HEK293 (cell line): ENCODE measurements at regions not wholly inside any gene's neighbourhood (a gene's known extent, or its start where the extent isn't known, plus 50 kb on each side); places are given as distances from the start of the nearest gene placed in this dataset.

ENCODE experiments used
- YY2 ChIP-seq: fragments of 450-650 bp; formaldehyde crosslinking; IDR thresholded peaks from 2 replicates; pipeline ENCODE4 v1.5.1; 2016; ENCODE audit warnings: missing biosample characterization, missing genetic modification characterization
- ZBTB10 ChIP-seq: fragments of 450-650 bp; formaldehyde crosslinking; IDR thresholded peaks from 2 replicates; pipeline ENCODE4 v1.5.1; 2016; ENCODE audit warnings: missing biosample characterization, missing genetic modification characterization
- ZFHX2 ChIP-seq: fragments of 450-650 bp; formaldehyde crosslinking; conservative IDR thresholded peaks from 2 replicates; pipeline ENCODE4 v1.5.1; 2016; ENCODE audit warnings: missing biosample characterization, missing genetic modification characterization
- ZNF10 ChIP-seq: fragments of 450-650 bp; formaldehyde crosslinking; IDR thresholded peaks from 2 replicates; pipeline ENCODE4 v1.5.1; 2017; ENCODE audit warnings: missing biosample characterization, missing genetic modification characterization
- ZNF157 ChIP-seq: fragments of 450-650 bp; formaldehyde crosslinking; IDR thresholded peaks from 2 replicates; pipeline ENCODE4 v1.5.1; 2016; ENCODE audit warnings: missing biosample characterization, missing genetic modification characterization
- ZNF274 ChIP-seq, 2 experiments: fragments of 200-500 bp in 1 of 2; fragments of 450-650 bp in 1 of 2; sonication (Bioruptor generic) in 1 of 2; formaldehyde crosslinking in 1 of 2; IDR thresholded peaks; 2 replicates each; pipeline versions ENCODE4 v1.5.1 to v1.6.1; 2014 to 2016; ENCODE audit warnings: borderline replicate concordance in 1 of 2, inconsistent platforms in 1 of 2, low read length in 1 of 2, missing biosample characterization in 1 of 2, missing genetic modification characterization in 1 of 2

- TF ChIP-seq ZNF157 (tag by site-specific recombination) (no peak), ZNF274 (IDR thresholded peaks at IDR 0.05; ENCODE audit: low read length) (no peak), ZNF274 (tag by site-specific recombination; IDR thresholded peaks at IDR 0.05; ENCODE audit: borderline replicate concordance) (no peak), YY2 (tag by site-specific recombination) (no peak), ZNF10 (tag by site-specific recombination) (no peak), ZBTB10 (tag by site-specific recombination) (no peak), ZFHX2 (tag by site-specific recombination) (no peak)
Measured at GRCh38 chr3:42345811-42346210, 64.6 kb downstream of the LYZL4 start.
